Keratinocyte (primary cell): ENCODE measurements at regions not wholly inside any gene's neighbourhood (a gene's known extent, or its start where the extent isn't known, plus 50 kb on each side); places are given as distances from the start of the nearest gene placed in this dataset.

Experiments
- DNase-seq: peaks from one replicate; pipeline ENCODE4 v3.0.0-alpha.2; 2011; ENCODE audit warnings: low read depth, missing footprints, low spot score
- FAIRE-seq: peaks from 2 replicates; lab custom pipeline; 2011; peaks lifted over from hg19 to GRCh38; lab: Jason Lieb, UNC
- H2AFZ ChIP-seq: 2 replicates; pipeline ENCODE4 v1.6.0; 2012; ENCODE audit warnings: low read length, control low read depth, inconsistent platforms; ENCODE audit not compliant: control insufficient read depth
- H3K27ac ChIP-seq: 2 replicates; pipeline ENCODE4 v1.5.1; 2011; ENCODE audit warnings: low read length; ENCODE audit not compliant: control insufficient read depth, insufficient read depth
- H3K27me3 ChIP-seq: 3 replicates; pipeline ENCODE4 v1.6.0; 2011; ENCODE audit warnings: low read length; ENCODE audit not compliant: control insufficient read depth, insufficient read depth; ENCODE audit errors: extremely low read depth
- H3K36me3 ChIP-seq, 2 experiments: 2 replicates in 1 of 2; 3 replicates in 1 of 2; pipeline ENCODE4 v1.5.1; 2011; ENCODE audit warnings: low read length in 2 of 2, mild to moderate bottlenecking in 1 of 2; ENCODE audit not compliant: control insufficient read depth in 2 of 2, insufficient read depth in 2 of 2; ENCODE audit errors: extremely low read depth in 1 of 2
- H3K4me1 ChIP-seq: 3 replicates; pipeline ENCODE4 v1.5.1; 2011; ENCODE audit warnings: low read length; ENCODE audit not compliant: control insufficient read depth, insufficient read depth; ENCODE audit errors: extremely low read depth
- H3K4me2 ChIP-seq: 3 replicates; pipeline ENCODE4 v1.6.0; 2011; ENCODE audit warnings: low read depth, low read length; ENCODE audit not compliant: control insufficient read depth, insufficient read depth; ENCODE audit errors: extremely low read depth
- H3K4me3 ChIP-seq, 3 experiments: fragments of 200-600 bp in 1 of 3; sonication (generic) in 1 of 3; 2 replicates in 2 of 3; 3 replicates in 1 of 3; pipeline ENCODE4 v1.5.1; 2011 to 2016; ENCODE audit warnings: low read length in 3 of 3, mild to moderate bottlenecking in 3 of 3, control low read depth in 2 of 3, inconsistent platforms in 1 of 3, low read depth in 1 of 3, mixed read lengths in 1 of 3, mixed run types in 1 of 3, moderate library complexity in 1 of 3; ENCODE audit not compliant: control insufficient read depth in 2 of 3, insufficient read depth in 2 of 3; ENCODE audit errors: extremely low read depth in 1 of 3
- H3K79me2 ChIP-seq: 2 replicates; pipeline ENCODE4 v1.6.0; 2012; ENCODE audit warnings: low read length; ENCODE audit not compliant: control insufficient read depth, insufficient read depth
- H3K9ac ChIP-seq: 3 replicates; pipeline ENCODE4 v1.6.0; 2011; ENCODE audit warnings: low read length; ENCODE audit not compliant: control insufficient read depth, insufficient read depth; ENCODE audit errors: extremely low read depth
- H3K9me1 ChIP-seq: 3 replicates; pipeline ENCODE4 v1.6.0; 2011; ENCODE audit warnings: low read length; ENCODE audit not compliant: control insufficient read depth, insufficient read depth; ENCODE audit errors: extremely low read depth
- H3K9me3 ChIP-seq: 2 replicates; pipeline ENCODE4 v1.5.1; 2012; ENCODE audit warnings: low read depth, low read length; ENCODE audit not compliant: control insufficient read depth
- H4K20me1 ChIP-seq: 3 replicates; pipeline ENCODE4 v1.6.0; 2011; ENCODE audit warnings: low read length; ENCODE audit not compliant: control insufficient read depth, insufficient read depth; ENCODE audit errors: extremely low read depth
- CTCF ChIP-seq, 3 experiments: IDR thresholded peaks in 1 of 3; conservative IDR thresholded peaks in 1 of 3; optimal IDR thresholded peaks in 1 of 3; 2 replicates in 2 of 3; 3 replicates in 1 of 3; pipeline versions ENCODE3 to v1.5.1; 2011; ENCODE audit warnings: low read length in 3 of 3, mild to moderate bottlenecking in 3 of 3, moderate library complexity in 2 of 3, control low read depth in 1 of 3, inconsistent platforms in 1 of 3; ENCODE audit not compliant: insufficient read depth in 2 of 3; ENCODE audit errors: extremely low read depth in 1 of 3
- EZH2 ChIP-seq: IDR thresholded peaks from one replicate; pipeline ENCODE4 v1.6.1; 2012; ENCODE audit warnings: inconsistent platforms, mild to moderate bottlenecking, low read length, moderate library complexity
- dilution Hi-C: fragments of 300-500 bp; cut with MboI; formaldehyde crosslinking; loops from one replicate; pipeline ENCODE4 v1.7.0; 2020; ENCODE audit warnings: low sequenced_read_pairs; ENCODE audit not compliant: extremely low pct_ligation_motif_present

DNA sequence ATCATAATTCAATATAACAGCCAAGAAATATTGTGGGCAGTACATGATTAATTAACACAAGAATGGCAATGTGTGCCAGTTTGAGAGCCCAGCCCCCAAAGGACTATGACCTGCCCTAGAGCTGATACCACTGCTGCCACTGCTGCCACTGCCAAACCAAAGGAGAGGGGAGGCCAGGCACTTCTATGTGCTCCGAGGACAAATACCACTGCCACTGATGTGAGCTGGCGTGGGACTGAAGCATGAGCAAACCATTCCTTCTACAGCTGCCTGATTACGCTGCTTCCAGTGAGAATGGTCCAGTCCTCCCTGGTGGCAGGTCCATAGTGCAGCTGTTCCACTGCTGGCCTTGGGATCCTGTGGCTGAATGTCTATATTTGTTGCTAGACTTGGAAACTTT, 392.2 kb downstream of the CCDC85A start:
- TF ChIP-seq EZH2 = no peak
- TF ChIP-seq CTCF (optimal IDR thresholded peaks at IDR 0.05 in 1 of 3, IDR thresholded peaks at IDR 0.05 in 1 of 3, conservative IDR thresholded peaks at IDR 0.05 in 1 of 3; ENCODE audit: extremely low read depth in 1 of 3, insufficient read depth in 2 of 3, low read length in 3 of 3) = no peak
- Histone ChIP-seq H3K79me2 (no peaks in the 10 kb centered on the region), H3K4me1 (peaks cover 4% of the 10 kb centered on the region), H3K9me1 (no peaks in the 10 kb centered on the region), H3K27me3 (no peaks in the 10 kb centered on the region), H3K36me3 (no peaks in the 10 kb centered on the region), H3K9me3 (no peaks in the 10 kb centered on the region), H4K20me1 (no peaks in the 10 kb centered on the region), H3K9ac (no peak overlapping the region), H3K27ac (no peak overlapping the region), H3K4me2 (no peak overlapping the region), H3K4me3 (no peak overlapping the region), H2AFZ (no peak overlapping the region)
- DNase-seq (no peak), FAIRE-seq (no peak)
- dilution Hi-C loops = no loop called here

DNA sequence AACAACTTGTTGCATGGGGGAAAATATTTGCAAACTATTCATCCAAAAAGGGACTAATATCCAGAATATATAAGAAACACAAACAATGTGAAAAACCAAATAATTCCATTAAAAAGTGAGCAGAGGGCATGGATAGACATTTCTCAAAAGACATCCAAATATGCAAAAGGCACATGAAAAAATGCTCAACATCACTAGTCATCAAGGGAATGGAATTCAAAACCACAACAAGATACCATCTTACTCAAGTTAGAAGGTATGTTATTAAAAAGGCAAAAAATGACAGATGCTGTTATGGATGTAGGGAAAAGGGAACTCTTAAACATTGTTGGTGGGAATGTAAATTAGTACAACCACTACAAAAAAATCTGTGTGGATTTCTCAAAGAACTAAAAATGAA, 396.5 kb downstream of the CCDC85A start:
- no peaks in the 10 kb centered on the region for H3K79me2 ChIP-seq
- dilution Hi-C loops = no loop called here
- TF ChIP-seq CTCF (optimal IDR thresholded peaks at IDR 0.05 in 1 of 3, IDR thresholded peaks at IDR 0.05 in 1 of 3, conservative IDR thresholded peaks at IDR 0.05 in 1 of 3; ENCODE audit: extremely low read depth in 1 of 3, insufficient read depth in 2 of 3, low read length in 3 of 3) (no peak), EZH2 (no peak)
- no peak overlapping the region for H3K9ac ChIP-seq
- no peaks in the 10 kb centered on the region for H3K9me3 ChIP-seq
- peaks cover 11% of the 10 kb centered on the region for H3K4me1 ChIP-seq
- DNase-seq (peak; percentile 11), FAIRE-seq (peak; percentile 5)
- no peak overlapping the region for H3K27ac ChIP-seq
- H3K9me1 ChIP-seq = no peaks in the 10 kb centered on the region
- H4K20me1 ChIP-seq = no peaks in the 10 kb centered on the region
- no peak overlapping the region for H3K4me3 ChIP-seq
- H3K27me3 ChIP-seq = no peaks in the 10 kb centered on the region
- no peak overlapping the region for H2AFZ ChIP-seq
- no peak overlapping the region for H3K4me2 ChIP-seq
- H3K36me3 ChIP-seq = no peaks in the 10 kb centered on the region
